ENCODE measurements at regions not wholly inside any gene's neighbourhood (a gene's known extent, or its start where the extent isn't known, plus 50 kb on each side); places are given as distances from the start of the nearest gene placed in this dataset.

GRCh38 chr5:3305432-3305831 is 290.2 kb upstream of the IRX1 start:
- no peaks in the 10 kb centered on the region for H3K36me3 ChIP-seq (ENCODE audit: control insufficient read depth in 3 of 3, insufficient read depth in 2 of 3, low read depth in 1 of 3, low read length in 3 of 3)
- no peaks in the 10 kb centered on the region for H3K9me3 ChIP-seq (ENCODE audit: control insufficient read depth in 2 of 2, insufficient read depth in 1 of 2, low read depth in 1 of 2, low read length in 1 of 2)
- peaks cover 0 to 3% (median 0%) of the 10 kb centered on the region in 3 donors for H3K4me1 ChIP-seq (ENCODE audit: control insufficient read depth in 3 of 3, insufficient read depth in 2 of 3, low read depth in 1 of 3, low read length in 2 of 3)
- no peak for DNase-seq
- FAIRE-seq: no peak
- WGBS, 3 donors: 80 to 89% (median 81%) methylated on average over 28 to 29 of the region's 29 CpGs
- H3K27me3 ChIP-seq (ENCODE audit: control insufficient read depth in 3 of 3, insufficient read depth in 3 of 3, low read length in 3 of 3): no peaks in the 10 kb centered on the region
- no peak overlapping the region for H3K27ac ChIP-seq (ENCODE audit: low read depth in 1 of 3, low read length in 2 of 3)
- H3K4me3 ChIP-seq (ENCODE audit: low read depth in 1 of 3, low read length in 3 of 3): no peak overlapping the region

- Histone ChIP-seq H3K9me3 (ENCODE audit: control insufficient read depth in 2 of 2, insufficient read depth in 1 of 2, low read depth in 1 of 2, low read length in 1 of 2) (no peaks in the 10 kb centered on the region), H3K4me3 (ENCODE audit: low read depth in 1 of 3, low read length in 3 of 3) (no peak overlapping the region), H3K36me3 (ENCODE audit: control insufficient read depth in 3 of 3, insufficient read depth in 2 of 3, low read depth in 1 of 3, low read length in 3 of 3) (no peaks in the 10 kb centered on the region), H3K27ac (ENCODE audit: low read depth in 1 of 3, low read length in 2 of 3) (no peak overlapping the region), H3K4me1 (ENCODE audit: control insufficient read depth in 3 of 3, insufficient read depth in 2 of 3, low read depth in 1 of 3, low read length in 2 of 3) (peaks cover 0 to 3% (median 0%) of the 10 kb centered on the region in 3 donors), H3K27me3 (ENCODE audit: control insufficient read depth in 3 of 3, insufficient read depth in 3 of 3, low read length in 3 of 3) (no peaks in the 10 kb centered on the region)
- FAIRE-seq (no peak), DNase-seq (no peak)
- 79 to 84% (median 83%) methylated on average over 10 of the region's 10 CpGs for WGBS, 3 donors
Measured at GRCh38 chr5:3304346-3304745, 291.3 kb upstream of the IRX1 start.

GRCh38 chr5:3303777-3304176 is 291.9 kb upstream of the IRX1 start:
- H3K9me3 ChIP-seq (ENCODE audit: control insufficient read depth in 2 of 2, insufficient read depth in 1 of 2, low read depth in 1 of 2, low read length in 1 of 2): no peaks in the 10 kb centered on the region
- no peaks in the 10 kb centered on the region for H3K27me3 ChIP-seq (ENCODE audit: control insufficient read depth in 3 of 3, insufficient read depth in 3 of 3, low read length in 3 of 3)
- no peak overlapping the region for H3K27ac ChIP-seq (ENCODE audit: low read depth in 1 of 3, low read length in 2 of 3)
- no peak overlapping the region for H3K4me3 ChIP-seq (ENCODE audit: low read depth in 1 of 3, low read length in 3 of 3)
- DNase-seq: no peak
- FAIRE-seq: no peak
- no peaks in the 10 kb centered on the region for H3K36me3 ChIP-seq (ENCODE audit: control insufficient read depth in 3 of 3, insufficient read depth in 2 of 3, low read depth in 1 of 3, low read length in 3 of 3)
- peaks cover 0 to 3% (median 0%) of the 10 kb centered on the region in 3 donors for H3K4me1 ChIP-seq (ENCODE audit: control insufficient read depth in 3 of 3, insufficient read depth in 2 of 3, low read depth in 1 of 3, low read length in 2 of 3)
- 43 to 73% (median 66%) methylated on average over 3 of the region's 3 CpGs for WGBS, 3 donors

GRCh38 chr5:3302228-3302627 is 293.4 kb upstream of the IRX1 start:
- Histone ChIP-seq H3K27ac (ENCODE audit: low read depth in 1 of 3, low read length in 2 of 3) (no peak overlapping the region), H3K4me3 (ENCODE audit: low read depth in 1 of 3, low read length in 3 of 3) (no peak overlapping the region), H3K36me3 (ENCODE audit: control insufficient read depth in 3 of 3, insufficient read depth in 2 of 3, low read depth in 1 of 3, low read length in 3 of 3) (no peaks in the 10 kb centered on the region), H3K27me3 (ENCODE audit: control insufficient read depth in 3 of 3, insufficient read depth in 3 of 3, low read length in 3 of 3) (no peaks in the 10 kb centered on the region), H3K9me3 (ENCODE audit: control insufficient read depth in 2 of 2, insufficient read depth in 1 of 2, low read depth in 1 of 2, low read length in 1 of 2) (no peaks in the 10 kb centered on the region), H3K4me1 (ENCODE audit: control insufficient read depth in 3 of 3, insufficient read depth in 2 of 3, low read depth in 1 of 3, low read length in 2 of 3) (peaks cover 0 to 3% (median 0%) of the 10 kb centered on the region in 3 donors)
- no peak for FAIRE-seq
- WGBS, 3 donors: 37 to 56% (median 40%) methylated on average over 1 of the region's 1 CpG
- DNase-seq: no peak

GRCh38 chr5:3301306-3301705 is 294.3 kb upstream of the IRX1 start:
- 28 to 47% (median 31%) methylated on average over 10 of the region's 10 CpGs for WGBS, 3 donors
- Histone ChIP-seq H3K4me3 (ENCODE audit: low read depth in 1 of 3, low read length in 3 of 3) (no peak overlapping the region), H3K4me1 (ENCODE audit: control insufficient read depth in 3 of 3, insufficient read depth in 2 of 3, low read depth in 1 of 3, low read length in 2 of 3) (peaks cover 0 to 3% (median 0%) of the 10 kb centered on the region in 3 donors), H3K36me3 (ENCODE audit: control insufficient read depth in 3 of 3, insufficient read depth in 2 of 3, low read depth in 1 of 3, low read length in 3 of 3) (no peaks in the 10 kb centered on the region), H3K9me3 (ENCODE audit: control insufficient read depth in 2 of 2, insufficient read depth in 1 of 2, low read depth in 1 of 2, low read length in 1 of 2) (no peaks in the 10 kb centered on the region), H3K27me3 (ENCODE audit: control insufficient read depth in 3 of 3, insufficient read depth in 3 of 3, low read length in 3 of 3) (no peaks in the 10 kb centered on the region), H3K27ac (ENCODE audit: low read depth in 1 of 3, low read length in 2 of 3) (no peak overlapping the region)
- no peak for DNase-seq
- no peak for FAIRE-seq

- Histone ChIP-seq H3K27ac (ENCODE audit: low read depth in 1 of 3, low read length in 2 of 3) (no peak overlapping the region), H3K36me3 (ENCODE audit: control insufficient read depth in 3 of 3, insufficient read depth in 2 of 3, low read depth in 1 of 3, low read length in 3 of 3) (no peaks in the 10 kb centered on the region), H3K27me3 (ENCODE audit: control insufficient read depth in 3 of 3, insufficient read depth in 3 of 3, low read length in 3 of 3) (no peaks in the 10 kb centered on the region), H3K9me3 (ENCODE audit: control insufficient read depth in 2 of 2, insufficient read depth in 1 of 2, low read depth in 1 of 2, low read length in 1 of 2) (no peaks in the 10 kb centered on the region), H3K4me1 (ENCODE audit: control insufficient read depth in 3 of 3, insufficient read depth in 2 of 3, low read depth in 1 of 3, low read length in 2 of 3) (peaks cover 0 to 3% (median 0%) of the 10 kb centered on the region in 3 donors), H3K4me3 (ENCODE audit: low read depth in 1 of 3, low read length in 3 of 3) (no peak overlapping the region)
- FAIRE-seq: no peak
- WGBS, 3 donors: 13 to 54% (median 30%) methylated on average over 13 of the region's 13 CpGs
- DNase-seq: peak in 1 of 2 donors; percentile 44
Measured at GRCh38 chr5:3300726-3301125, 294.9 kb upstream of the IRX1 start.

GRCh38 chr5:3299441-3299840 is 296.2 kb upstream of the IRX1 start:
- whole genome bisulfite sequencing, 3 donors: 69 to 83% (median 76%) methylated on average over 7 of the region's 7 CpGs
- H3K27me3 ChIP-seq (ENCODE audit: control insufficient read depth in 3 of 3, insufficient read depth in 3 of 3, low read length in 3 of 3): no peaks in the 10 kb centered on the region
- no peak overlapping the region for H3K27ac ChIP-seq (ENCODE audit: low read depth in 1 of 3, low read length in 2 of 3)
- no peak for DNase-seq
- H3K36me3 ChIP-seq (ENCODE audit: control insufficient read depth in 3 of 3, insufficient read depth in 2 of 3, low read depth in 1 of 3, low read length in 3 of 3): no peaks in the 10 kb centered on the region
- no peak overlapping the region for H3K4me3 ChIP-seq (ENCODE audit: low read depth in 1 of 3, low read length in 3 of 3)
- no peak for FAIRE-seq
- H3K4me1 ChIP-seq (ENCODE audit: control insufficient read depth in 3 of 3, insufficient read depth in 2 of 3, low read depth in 1 of 3, low read length in 2 of 3): peaks cover 0 to 3% (median 0%) of the 10 kb centered on the region in 3 donors
- no peaks in the 10 kb centered on the region for H3K9me3 ChIP-seq (ENCODE audit: control insufficient read depth in 2 of 2, insufficient read depth in 1 of 2, low read depth in 1 of 2, low read length in 1 of 2)

GRCh38 chr5:3297853-3298252 is 297.8 kb upstream of the IRX1 start:
- Histone ChIP-seq H3K4me3 (ENCODE audit: low read depth in 1 of 3, low read length in 3 of 3) (no peak overlapping the region), H3K27ac (ENCODE audit: low read depth in 1 of 3, low read length in 2 of 3) (no peak overlapping the region), H3K27me3 (ENCODE audit: control insufficient read depth in 3 of 3, insufficient read depth in 3 of 3, low read length in 3 of 3) (no peaks in the 10 kb centered on the region), H3K36me3 (ENCODE audit: control insufficient read depth in 3 of 3, insufficient read depth in 2 of 3, low read depth in 1 of 3, low read length in 3 of 3) (no peaks in the 10 kb centered on the region), H3K4me1 (ENCODE audit: control insufficient read depth in 3 of 3, insufficient read depth in 2 of 3, low read depth in 1 of 3, low read length in 2 of 3) (peaks cover 0 to 3% (median 0%) of the 10 kb centered on the region in 3 donors), H3K9me3 (ENCODE audit: control insufficient read depth in 2 of 2, insufficient read depth in 1 of 2, low read depth in 1 of 2, low read length in 1 of 2) (no peaks in the 10 kb centered on the region)
- 64 to 87% (median 77%) methylated on average over 3 of the region's 3 CpGs for WGBS, 3 donors
- no peak for FAIRE-seq
- DNase-seq: no peak

- Histone ChIP-seq H3K27me3 (ENCODE audit: control insufficient read depth in 3 of 3, insufficient read depth in 3 of 3, low read length in 3 of 3) (no peaks in the 10 kb centered on the region), H3K36me3 (ENCODE audit: control insufficient read depth in 3 of 3, insufficient read depth in 2 of 3, low read depth in 1 of 3, low read length in 3 of 3) (no peaks in the 10 kb centered on the region), H3K9me3 (ENCODE audit: control insufficient read depth in 2 of 2, insufficient read depth in 1 of 2, low read depth in 1 of 2, low read length in 1 of 2) (no peaks in the 10 kb centered on the region), H3K4me1 (ENCODE audit: control insufficient read depth in 3 of 3, insufficient read depth in 2 of 3, low read depth in 1 of 3, low read length in 2 of 3) (no peaks in the 10 kb centered on the region), H3K27ac (ENCODE audit: low read depth in 1 of 3, low read length in 2 of 3) (no peak overlapping the region), H3K4me3 (ENCODE audit: low read depth in 1 of 3, low read length in 3 of 3) (no peak overlapping the region)
- no peak for DNase-seq
- 90 to 94% (median 91%) methylated on average over 18 of the region's 18 CpGs for WGBS, 3 donors
- FAIRE-seq: no peak
Measured at GRCh38 chr5:3288325-3288724, 307.3 kb upstream of the IRX1 start.

Data from small intestine (tissue), 7 donors.